Activated CD4-positive, alpha-beta memory T cell treated with anti-CD3 and anti-CD28 coated beads, Interleukin-2, amount 10 ng/mL, durations not matched to agents 7 days and 5 days (primary cell): ENCODE measurements at regions not wholly inside any gene's neighbourhood (a gene's known extent, or its start where the extent isn't known, plus 50 kb on each side); places are given as distances from the start of the nearest gene placed in this dataset.

Experiments used
- CTCF ChIA-PET: fragments of 350-600 bp; sonication (Branson Sonifier 250); formaldehyde crosslinking; loops from one replicate; lab custom pipeline; 2021; ENCODE audit warnings: antibody characterized with exemption, inconsistent platforms; lab: Charles Lee
- POLR2A ChIA-PET: fragments of 350-600 bp; sonication (Branson Sonifier 250); formaldehyde crosslinking; loops from one replicate; lab custom pipeline; 2021; ENCODE audit warnings: antibody characterized with exemption; lab: Charles Lee
- DNase-seq: peaks from one replicate; pipeline ENCODE4 v3.0.0-alpha.2; 2020
- H3K27ac Mint-ChIP-seq: one replicate; pipeline ENCODE4 v1.8.0; 2021; ENCODE audit warnings: mild to moderate bottlenecking, mixed read lengths
- H3K27me3 Mint-ChIP-seq: one replicate; pipeline ENCODE4 v1.8.0; 2021; ENCODE audit warnings: mixed read lengths
- H3K36me3 Mint-ChIP-seq: one replicate; pipeline ENCODE4 v1.8.0; 2021; ENCODE audit warnings: low read depth, mixed read lengths
- H3K4me1 Mint-ChIP-seq: one replicate; pipeline ENCODE4 v1.8.0; 2021; ENCODE audit warnings: mixed read lengths
- H3K4me3 Mint-ChIP-seq: one replicate; pipeline ENCODE4 v1.8.0; 2021; ENCODE audit warnings: mild to moderate bottlenecking, mixed read lengths
- H3K9me3 Mint-ChIP-seq: one replicate; pipeline ENCODE4 v1.8.0; 2021; ENCODE audit warnings: mixed read lengths

GRCh38 chr6:23308166-23308565, 738.8 kb downstream of the HDGFL1 start:
- ChIA-PET POLR2A (no interaction called here), CTCF (no interaction called here)
- Mint-ChIP-seq H3K27ac (no peak overlapping the region), H3K36me3 (no peaks in the 10 kb centered on the region), H3K27me3 (no peaks in the 10 kb centered on the region), H3K4me3 (no peak overlapping the region), H3K9me3 (peaks cover 8% of the 10 kb centered on the region), H3K4me1 (no peaks in the 10 kb centered on the region)
- no peak for DNase-seq

DNA sequence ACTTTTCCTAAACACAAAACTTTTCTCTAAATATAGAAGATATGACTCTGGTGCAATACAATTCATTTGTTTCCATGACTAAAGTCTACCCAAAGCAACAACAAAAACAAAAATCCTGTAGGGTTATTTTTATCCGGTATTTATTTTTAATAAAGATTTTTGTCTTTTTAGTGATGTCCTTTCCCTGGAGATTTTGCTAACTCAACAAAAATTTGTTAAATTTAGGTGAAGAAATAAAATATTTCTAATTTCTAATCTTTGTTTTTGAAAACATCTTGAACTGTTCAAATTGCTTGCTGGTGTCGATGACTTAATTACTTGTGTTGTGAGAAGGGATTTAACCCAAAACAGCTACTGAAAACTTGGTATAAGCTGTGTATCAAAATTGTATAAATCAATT, 741.8 kb downstream of the HDGFL1 start:
- DNase-seq = no peak
- ChIA-PET POLR2A (no interaction called here), CTCF (no interaction called here)
- Mint-ChIP-seq H3K27ac (no peak overlapping the region), H3K27me3 (no peaks in the 10 kb centered on the region), H3K36me3 (no peaks in the 10 kb centered on the region), H3K4me3 (no peak overlapping the region), H3K9me3 (peaks cover 13% of the 10 kb centered on the region), H3K4me1 (no peaks in the 10 kb centered on the region)

- DNase-seq = no peak
- POLR2A ChIA-PET = no interaction called here
- H3K27me3 Mint-ChIP-seq = no peaks in the 10 kb centered on the region
- no peak overlapping the region for H3K4me3 Mint-ChIP-seq
- peaks cover 6% of the 10 kb centered on the region for H3K9me3 Mint-ChIP-seq
- no peaks in the 10 kb centered on the region for H3K36me3 Mint-ChIP-seq
- no peaks in the 10 kb centered on the region for H3K4me1 Mint-ChIP-seq
- H3K27ac Mint-ChIP-seq = no peak overlapping the region
- CTCF ChIA-PET = no interaction called here
These were observed 746.8 kb downstream of the HDGFL1 start for GRCh38 chr6:23316131-23316530.

GRCh38 chr6:23316931-23317330, 747.6 kb downstream of the HDGFL1 start:
- Mint-ChIP-seq H3K4me1 (no peaks in the 10 kb centered on the region), H3K27me3 (no peaks in the 10 kb centered on the region), H3K36me3 (no peaks in the 10 kb centered on the region), H3K4me3 (no peak overlapping the region), H3K27ac (no peak overlapping the region), H3K9me3 (peaks cover 6% of the 10 kb centered on the region)
- DNase-seq = no peak
- POLR2A ChIA-PET = no interaction called here
- CTCF ChIA-PET = no interaction called here

DNA sequence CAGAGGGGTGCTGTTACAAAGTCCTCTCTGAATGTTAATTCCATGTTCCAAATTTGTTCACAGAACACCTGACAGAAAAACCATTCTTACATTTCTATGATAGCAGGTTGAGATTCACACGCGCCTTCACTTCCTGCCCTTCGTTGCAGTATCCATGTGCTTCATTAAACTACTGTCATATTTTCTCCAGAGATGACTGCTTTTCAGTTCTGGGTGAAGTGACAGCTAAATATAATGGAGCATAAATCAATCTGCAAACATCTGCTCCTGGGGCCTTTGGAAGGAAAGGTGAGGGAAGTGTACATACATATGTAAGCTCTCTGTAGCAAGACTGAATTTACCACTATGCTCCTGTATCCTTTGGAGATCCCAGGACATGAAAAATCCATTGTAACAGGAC, 750.2 kb downstream of the HDGFL1 start:
- Mint-ChIP-seq H3K9me3 (peaks cover 5% of the 10 kb centered on the region), H3K36me3 (no peaks in the 10 kb centered on the region), H3K27ac (no peak overlapping the region), H3K4me1 (no peaks in the 10 kb centered on the region), H3K27me3 (no peaks in the 10 kb centered on the region), H3K4me3 (no peak overlapping the region)
- no peak for DNase-seq
- ChIA-PET CTCF (no interaction called here), POLR2A (no interaction called here)

DNA sequence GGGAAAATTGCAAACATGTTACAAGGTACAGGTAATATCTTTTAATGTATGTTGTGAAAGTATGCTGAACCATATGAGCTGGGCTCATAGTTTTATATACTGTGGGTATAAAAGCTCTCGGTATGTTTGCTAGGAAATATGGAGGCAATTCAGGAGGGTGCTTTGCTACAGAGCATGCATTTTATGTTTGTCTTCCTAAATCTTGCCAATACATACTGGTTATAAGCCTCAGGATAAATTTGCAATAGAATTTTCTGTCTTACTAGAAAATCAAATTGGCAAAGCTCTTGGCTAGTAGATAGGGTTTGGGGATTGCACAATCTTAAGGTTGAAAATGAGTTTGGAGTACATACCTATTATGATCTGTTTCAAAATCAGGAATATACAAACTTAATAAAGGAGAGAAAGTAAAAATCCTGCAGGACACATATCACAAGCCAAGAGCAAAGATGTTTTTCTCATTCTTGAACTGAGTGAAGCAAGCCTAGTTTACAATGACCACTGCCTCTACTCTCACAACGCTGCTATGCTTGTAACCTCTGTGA, 751.2 kb downstream of the HDGFL1 start:
- Mint-ChIP-seq H3K4me3 (no peak overlapping the region), H3K36me3 (no peaks in the 10 kb centered on the region), H3K9me3 (peaks cover 6% of the 10 kb centered on the region), H3K27me3 (no peaks in the 10 kb centered on the region), H3K27ac (no peak overlapping the region), H3K4me1 (no peaks in the 10 kb centered on the region)
- POLR2A ChIA-PET = no interaction called here
- CTCF ChIA-PET = no interaction called here
- DNase-seq = no peak

DNA sequence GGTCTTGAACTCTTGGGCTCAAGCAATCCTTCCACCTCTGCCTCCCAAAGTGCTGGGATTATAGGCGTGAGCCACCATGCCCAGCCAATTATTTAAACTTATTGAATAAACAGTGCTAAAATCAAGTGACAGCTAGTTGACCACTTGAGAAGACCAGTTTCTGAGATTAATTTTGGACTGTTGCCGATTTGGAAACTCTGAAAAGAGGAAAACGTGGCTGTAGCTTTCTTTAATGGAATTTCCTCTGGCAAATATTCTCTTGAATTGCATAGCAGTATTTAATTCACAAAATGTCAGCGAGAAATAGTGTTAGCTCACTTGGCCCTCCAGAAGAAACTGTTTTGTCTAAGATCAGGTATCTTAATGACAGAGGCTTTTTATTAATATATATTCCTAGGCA, 754.5 kb downstream of the HDGFL1 start:
- H3K27me3 Mint-ChIP-seq = no peaks in the 10 kb centered on the region
- H3K27ac Mint-ChIP-seq = no peak overlapping the region
- ChIA-PET POLR2A (no interaction called here), CTCF (no interaction called here)
- no peaks in the 10 kb centered on the region for H3K36me3 Mint-ChIP-seq
- no peaks in the 10 kb centered on the region for H3K4me1 Mint-ChIP-seq
- no peak for DNase-seq
- peaks cover 13% of the 10 kb centered on the region for H3K9me3 Mint-ChIP-seq
- no peak overlapping the region for H3K4me3 Mint-ChIP-seq

DNA sequence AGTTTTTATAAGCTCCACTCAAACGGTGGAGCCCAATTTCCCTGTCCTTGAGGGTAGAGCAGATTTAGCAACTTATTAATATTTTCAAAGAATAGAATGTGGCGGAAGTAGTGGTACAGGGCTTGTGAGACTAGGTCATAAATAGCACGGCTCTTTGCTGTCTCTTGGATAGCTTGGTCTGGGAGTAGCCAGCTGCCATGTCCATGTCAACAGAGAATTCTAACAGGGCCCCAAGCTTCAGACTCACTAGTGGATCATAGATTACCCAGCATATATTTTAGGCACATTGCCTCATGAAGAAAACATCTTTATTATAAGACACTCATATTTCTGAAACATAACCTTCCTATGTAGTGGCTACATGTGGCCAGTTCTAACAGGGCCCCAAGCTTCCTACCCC, 755.7 kb downstream of the HDGFL1 start:
- CTCF ChIA-PET = no interaction called here
- peaks cover 13% of the 10 kb centered on the region for H3K9me3 Mint-ChIP-seq
- no peak overlapping the region for H3K27ac Mint-ChIP-seq
- no peaks in the 10 kb centered on the region for H3K4me1 Mint-ChIP-seq
- POLR2A ChIA-PET = no interaction called here
- no peaks in the 10 kb centered on the region for H3K36me3 Mint-ChIP-seq
- no peak for DNase-seq
- H3K27me3 Mint-ChIP-seq = no peaks in the 10 kb centered on the region
- no peak overlapping the region for H3K4me3 Mint-ChIP-seq

- H3K4me3 Mint-ChIP-seq = no peak overlapping the region
- ChIA-PET CTCF (no interaction called here), POLR2A (no interaction called here)
- no peaks in the 10 kb centered on the region for H3K27me3 Mint-ChIP-seq
- no peak for DNase-seq
- no peaks in the 10 kb centered on the region for H3K36me3 Mint-ChIP-seq
- H3K9me3 Mint-ChIP-seq = peaks cover 13% of the 10 kb centered on the region
- no peaks in the 10 kb centered on the region for H3K4me1 Mint-ChIP-seq
- H3K27ac Mint-ChIP-seq = no peak overlapping the region
These were observed 758.3 kb downstream of the HDGFL1 start for GRCh38 chr6:23327621-23328020.

DNA sequence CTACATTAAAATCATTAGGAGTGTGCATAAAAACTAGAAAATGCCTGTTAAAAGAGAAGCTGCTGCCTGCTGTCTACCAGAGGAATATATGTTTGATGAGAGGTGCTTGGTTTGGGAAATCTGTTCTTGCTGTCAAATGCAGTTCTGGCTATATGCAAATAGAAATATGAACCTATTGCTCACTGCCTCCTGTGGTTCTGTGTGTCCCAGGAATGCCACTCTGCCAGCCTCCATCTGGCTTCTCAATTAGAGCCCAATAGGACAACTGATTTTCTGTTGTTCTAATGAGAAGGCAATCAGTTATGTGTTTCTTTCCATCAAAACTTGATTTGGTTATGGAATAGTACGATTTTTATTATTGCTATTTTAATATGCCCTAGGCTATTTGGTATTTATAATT, 759.7 kb downstream of the HDGFL1 start:
- ChIA-PET CTCF (no interaction called here), POLR2A (no interaction called here)
- H3K27me3 Mint-ChIP-seq = no peaks in the 10 kb centered on the region
- DNase-seq = no peak
- H3K4me3 Mint-ChIP-seq = no peak overlapping the region
- H3K27ac Mint-ChIP-seq = no peak overlapping the region
- no peaks in the 10 kb centered on the region for H3K36me3 Mint-ChIP-seq
- H3K4me1 Mint-ChIP-seq = no peaks in the 10 kb centered on the region
- H3K9me3 Mint-ChIP-seq = peaks cover 10% of the 10 kb centered on the region

DNA sequence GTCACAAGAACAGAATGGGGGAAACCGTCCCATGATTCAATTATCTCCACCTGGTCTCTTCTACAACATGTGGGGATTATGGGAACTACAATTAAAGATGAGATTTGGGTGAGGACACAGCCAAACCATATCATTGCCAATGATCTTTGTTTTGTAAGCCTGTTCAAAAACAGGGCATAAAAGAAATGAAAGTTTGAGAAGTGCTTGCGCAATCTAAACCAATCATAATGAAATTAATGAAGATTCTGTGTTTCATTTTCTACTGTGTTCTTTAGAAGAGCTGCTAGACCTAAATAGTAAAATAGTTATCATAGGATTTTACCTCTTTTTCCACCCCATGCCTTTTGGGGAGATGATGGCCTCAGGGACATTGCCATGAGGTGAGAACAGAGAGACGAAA, 761.3 kb downstream of the HDGFL1 start:
- Mint-ChIP-seq H3K9me3 (peaks cover 8% of the 10 kb centered on the region), H3K36me3 (no peaks in the 10 kb centered on the region), H3K27me3 (no peaks in the 10 kb centered on the region), H3K27ac (no peak overlapping the region), H3K4me3 (no peak overlapping the region), H3K4me1 (no peaks in the 10 kb centered on the region)
- no peak for DNase-seq
- POLR2A ChIA-PET = no interaction called here
- CTCF ChIA-PET = no interaction called here

- H3K27me3 Mint-ChIP-seq = no peaks in the 10 kb centered on the region
- CTCF ChIA-PET = no interaction called here
- no peaks in the 10 kb centered on the region for H3K9me3 Mint-ChIP-seq
These were observed 765.0 kb downstream of the HDGFL1 start for GRCh38 chr6:23334360-23334759.

DNA sequence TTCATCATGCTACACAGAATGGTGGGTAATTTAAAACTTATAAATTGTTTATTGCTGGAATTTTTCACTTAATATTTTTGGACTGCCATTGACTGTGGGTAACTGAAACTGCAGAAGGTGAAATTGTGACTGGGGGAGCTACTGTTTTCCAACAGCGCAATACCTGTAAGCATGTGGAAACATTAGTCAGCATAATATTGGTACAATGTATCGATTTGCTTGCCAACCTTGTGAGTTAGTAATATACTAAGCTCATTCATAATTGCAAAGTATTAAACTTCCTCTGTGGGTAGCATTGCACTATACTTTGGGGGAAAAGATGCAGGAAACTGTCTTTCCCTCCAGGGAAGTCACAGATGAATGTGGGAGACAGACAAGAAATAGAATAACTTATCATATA, 766.5 kb downstream of the HDGFL1 start:
- no peaks in the 10 kb centered on the region for H3K36me3 Mint-ChIP-seq
- POLR2A ChIA-PET = no interaction called here
- H3K27ac Mint-ChIP-seq = no peak overlapping the region
- CTCF ChIA-PET = no interaction called here
- no peaks in the 10 kb centered on the region for H3K4me1 Mint-ChIP-seq
- no peak for DNase-seq
- no peak overlapping the region for H3K4me3 Mint-ChIP-seq
- no peaks in the 10 kb centered on the region for H3K9me3 Mint-ChIP-seq
- no peaks in the 10 kb centered on the region for H3K27me3 Mint-ChIP-seq

More at GRCh38 chr6:23334360-23334759, 765.0 kb downstream of the HDGFL1 start:
- no peaks in the 10 kb centered on the region for H3K36me3 Mint-ChIP-seq
- no peak for DNase-seq
- H3K4me3 Mint-ChIP-seq = no peak overlapping the region
- POLR2A ChIA-PET = no interaction called here
- no peak overlapping the region for H3K27ac Mint-ChIP-seq
- no peaks in the 10 kb centered on the region for H3K4me1 Mint-ChIP-seq

- ChIA-PET CTCF (no interaction called here), POLR2A (no interaction called here)
- Mint-ChIP-seq H3K4me3 (no peak overlapping the region), H3K9me3 (peaks cover 2% of the 10 kb centered on the region), H3K4me1 (no peaks in the 10 kb centered on the region), H3K27ac (no peak overlapping the region), H3K27me3 (no peaks in the 10 kb centered on the region), H3K36me3 (no peaks in the 10 kb centered on the region)
- DNase-seq = no peak
These were observed 769.9 kb downstream of the HDGFL1 start for GRCh38 chr6:23339268-23339667.
